ENCODE measurements at regions not wholly inside any gene's neighbourhood (a gene's known extent, or its start where the extent isn't known, plus 50 kb on each side); places are given as distances from the start of the nearest gene placed in this dataset.

DNA sequence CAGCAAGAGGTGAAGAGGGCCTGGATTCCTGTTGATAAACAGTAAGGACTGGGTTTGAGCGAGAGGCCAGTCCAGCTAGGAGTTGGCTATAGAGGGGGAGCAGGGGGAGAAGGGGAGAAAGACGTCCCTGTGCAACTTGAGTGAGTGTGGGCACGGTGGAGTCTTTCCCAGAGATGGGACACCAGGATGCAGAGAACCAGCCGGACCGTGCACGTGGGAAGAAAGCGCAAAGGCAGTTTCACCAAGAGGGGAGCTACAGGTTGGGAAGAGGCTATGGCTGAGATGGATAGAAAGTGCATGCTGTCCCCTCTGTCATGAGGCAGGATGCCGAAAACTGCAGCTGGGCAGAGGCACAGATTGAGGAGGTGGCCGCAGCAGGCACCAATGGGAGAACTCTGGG lies 96.0 kb upstream of the TLE3 start:
- no peak for DNase-seq
- TF ChIP-seq POLR2A (IDR thresholded peaks at IDR 0.05), result no peak
- TF ChIP-seq, protein P1, sequence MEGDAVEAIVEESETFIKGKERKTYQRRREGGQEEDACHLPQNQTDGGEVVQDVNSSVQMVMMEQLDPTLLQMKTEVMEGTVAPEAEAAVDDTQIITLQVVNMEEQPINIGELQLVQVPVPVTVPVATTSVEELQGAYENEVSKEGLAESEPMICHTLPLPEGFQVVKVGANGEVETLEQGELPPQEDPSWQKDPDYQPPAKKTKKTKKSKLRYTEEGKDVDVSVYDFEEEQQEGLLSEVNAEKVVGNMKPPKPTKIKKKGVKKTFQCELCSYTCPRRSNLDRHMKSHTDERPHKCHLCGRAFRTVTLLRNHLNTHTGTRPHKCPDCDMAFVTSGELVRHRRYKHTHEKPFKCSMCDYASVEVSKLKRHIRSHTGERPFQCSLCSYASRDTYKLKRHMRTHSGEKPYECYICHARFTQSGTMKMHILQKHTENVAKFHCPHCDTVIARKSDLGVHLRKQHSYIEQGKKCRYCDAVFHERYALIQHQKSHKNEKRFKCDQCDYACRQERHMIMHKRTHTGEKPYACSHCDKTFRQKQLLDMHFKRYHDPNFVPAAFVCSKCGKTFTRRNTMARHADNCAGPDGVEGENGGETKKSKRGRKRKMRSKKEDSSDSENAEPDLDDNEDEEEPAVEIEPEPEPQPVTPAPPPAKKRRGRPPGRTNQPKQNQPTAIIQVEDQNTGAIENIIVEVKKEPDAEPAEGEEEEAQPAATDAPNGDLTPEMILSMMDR (IDR thresholded peaks at IDR 0.05), result no peak
- H3K4me1 ChIP-seq, result peaks cover 0 to 11% (median 7%) of the 10 kb centered on the region in 4 donors
- H3K4me3 ChIP-seq, result no peak overlapping the region
- no peaks in the 10 kb centered on the region for H3K27me3 ChIP-seq
- H3K27ac ChIP-seq, result no peak overlapping the region
- H3K9me3 ChIP-seq, result peaks cover 0 to 7% (median 0%) of the 10 kb centered on the region in 4 donors
- no peaks in the 10 kb centered on the region for H3K36me3 ChIP-seq

DNA sequence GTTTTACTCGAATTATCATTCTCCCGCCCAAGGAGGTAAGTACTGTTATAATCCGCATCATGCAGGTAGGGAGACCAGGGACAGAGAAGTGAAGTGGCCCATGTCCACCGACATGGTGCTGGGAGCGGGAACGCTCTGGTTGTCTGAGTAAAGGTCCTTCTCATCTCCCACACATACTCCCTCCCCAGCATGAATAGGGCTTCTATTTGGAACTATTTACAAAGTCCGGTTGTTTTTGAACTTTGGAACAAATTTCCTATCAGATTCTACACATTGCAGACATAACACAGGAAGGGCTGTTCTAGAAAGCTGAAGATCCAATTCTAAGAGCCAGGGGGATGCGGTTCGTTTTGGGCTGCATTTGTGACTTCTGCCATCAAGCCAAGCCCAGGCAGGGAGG lies 94.8 kb upstream of the TLE3 start:
- TF ChIP-seq POLR2A (IDR thresholded peaks at IDR 0.05), result no peak
- TF ChIP-seq, protein P1 (IDR thresholded peaks at IDR 0.05), result no peak
- no peaks in the 10 kb centered on the region for H3K27me3 ChIP-seq
- peaks cover 0 to 7% (median 0%) of the 10 kb centered on the region in 4 donors for H3K9me3 ChIP-seq
- H3K27ac ChIP-seq, result no peak overlapping the region
- H3K4me3 ChIP-seq, result no peak overlapping the region
- DNase-seq, result no peak
- H3K36me3 ChIP-seq, result no peaks in the 10 kb centered on the region
- H3K4me1 ChIP-seq, result peaks cover 0 to 11% (median 7%) of the 10 kb centered on the region in 4 donors

DNA sequence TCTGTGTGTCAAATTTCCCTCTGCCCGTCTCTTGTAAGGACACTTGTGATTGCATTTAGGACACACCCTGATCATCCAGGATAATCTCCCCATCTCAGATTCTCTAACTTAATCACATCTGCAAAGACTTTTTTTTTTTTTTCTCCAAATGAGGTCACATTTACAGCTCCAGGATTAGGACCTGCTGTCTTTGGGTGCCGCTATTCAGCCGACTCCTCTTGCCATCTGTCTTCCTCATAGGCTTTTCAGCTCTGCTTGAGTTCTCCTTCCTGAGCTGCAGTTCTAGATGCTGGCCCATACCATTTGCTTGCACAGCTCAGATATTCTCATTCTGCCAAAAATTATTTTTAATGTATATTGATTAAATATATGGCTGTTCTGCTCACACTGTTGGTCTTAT lies 94.3 kb upstream of the TLE3 start:
- Histone ChIP-seq H3K27me3 (no peaks in the 10 kb centered on the region), H3K9me3 (peaks cover 0 to 7% (median 0%) of the 10 kb centered on the region in 4 donors), H3K27ac (no peak overlapping the region), H3K36me3 (no peaks in the 10 kb centered on the region), H3K4me1 (peaks cover 0 to 11% (median 7%) of the 10 kb centered on the region in 4 donors), H3K4me3 (no peak overlapping the region)
- TF ChIP-seq, protein P1 (IDR thresholded peaks at IDR 0.05), result no peak
- TF ChIP-seq POLR2A (IDR thresholded peaks at IDR 0.05), result no peak
- no peak for DNase-seq

DNA sequence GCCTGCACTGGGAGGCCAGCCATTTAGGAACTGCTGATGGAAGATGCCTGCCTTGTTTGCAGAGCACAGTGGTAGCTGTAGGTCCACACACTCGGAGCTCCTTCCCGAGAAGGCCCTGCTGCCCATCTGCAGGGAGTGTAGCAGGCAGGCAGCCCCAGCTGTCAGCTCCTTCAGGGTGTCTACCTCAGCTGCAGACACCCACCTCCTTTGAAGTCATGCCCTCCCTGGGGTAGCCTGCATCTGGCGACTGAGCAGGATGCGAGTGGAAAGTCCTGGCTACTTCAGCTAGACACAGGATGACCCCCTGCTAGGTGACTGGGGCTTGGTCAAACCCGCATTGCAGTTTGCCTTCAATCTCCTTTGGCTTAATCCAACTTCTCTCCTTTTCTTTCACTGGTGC lies 93.2 kb upstream of the TLE3 start:
- peaks cover 0 to 7% (median 0%) of the 10 kb centered on the region in 4 donors for H3K9me3 ChIP-seq
- H3K4me3 ChIP-seq, result no peak overlapping the region
- TF ChIP-seq, protein P1 (IDR thresholded peaks at IDR 0.05), result no peak
- no peak for TF ChIP-seq POLR2A (IDR thresholded peaks at IDR 0.05)
- H3K27ac ChIP-seq, result no peak overlapping the region
- peaks cover 0 to 8% (median 1%) of the 10 kb centered on the region in 4 donors for H3K4me1 ChIP-seq
- DNase-seq, result no peak
- no peaks in the 10 kb centered on the region for H3K27me3 ChIP-seq
- no peaks in the 10 kb centered on the region for H3K36me3 ChIP-seq

GRCh38 chr15:70189826-70190695 lies 92.3 kb upstream of the TLE3 start:
- Histone ChIP-seq H3K27ac (no peak overlapping the region), H3K4me1 (no peaks in the 10 kb centered on the region), H3K36me3 (no peaks in the 10 kb centered on the region), H3K9me3 (peaks cover 0 to 7% (median 0%) of the 10 kb centered on the region in 4 donors), H3K27me3 (no peaks in the 10 kb centered on the region), H3K4me3 (no peak overlapping the region)
- DNase-seq, result no peak
- TF ChIP-seq, protein P1 (IDR thresholded peaks at IDR 0.05), result no peak
- no peak for TF ChIP-seq POLR2A (IDR thresholded peaks at IDR 0.05)
